Caco-2 (cell line): ENCODE measurements at regions not wholly inside any gene's neighbourhood (a gene's known extent, or its start where the extent isn't known, plus 50 kb on each side); places are given as distances from the start of the nearest gene placed in this dataset.

ENCODE experiments used
- BruUV-seq: library from RNA; stranded (reverse); fragments of 400-500 nt; replicated peaks from 2 replicates; lab custom pipeline; 2021; lab: Mats Ljungman, UMichigan
- CTCF ChIA-PET: fragments of 300-600 bp; sonication (Branson Sonifier 250); formaldehyde crosslinking; loops from one replicate; lab custom pipeline; 2022; ENCODE audit warnings: antibody characterized with exemption; lab: Charles Lee
- POLR2A ChIA-PET: fragments of 300-600 bp; sonication (Branson Sonifier 250); formaldehyde crosslinking; loops from one replicate; lab custom pipeline; 2022; ENCODE audit warnings: antibody characterized with exemption; lab: Charles Lee
- DNase-seq, 2 experiments: peaks; one replicate each; pipeline versions ENCODE4 v3.0.0 to v3.0.0-alpha.2; 2020 to 2022
- H3K27me3 ChIP-seq: replicated peaks from 2 replicates; pipeline ENCODE4 v1.6.0; 2011; ENCODE audit warnings: low read length; ENCODE audit not compliant: control insufficient read depth, insufficient read depth
- H3K36me3 ChIP-seq: 2 replicates; pipeline ENCODE4 v1.5.1; 2011; ENCODE audit warnings: low read length; ENCODE audit not compliant: control insufficient read depth, insufficient read depth
- H3K4me1 ChIP-seq: fragments of 250-450 bp; sonication (Bioruptor Pico); 2 replicates; pipeline ENCODE4 v1.5.1; 2020; ENCODE audit warnings: mild to moderate bottlenecking
- H3K4me3 ChIP-seq: 2 replicates; pipeline ENCODE4 v1.5.1; 2011; ENCODE audit warnings: low read depth, mild to moderate bottlenecking, control low read depth, low read length
- H3K9me3 ChIP-seq: fragments of 250-450 bp; sonication (Bioruptor Pico); 2 replicates; pipeline ENCODE4 v1.5.1; 2020; ENCODE audit warnings: mild to moderate bottlenecking, moderate library complexity
- H3K27ac Mint-ChIP-seq: one replicate; pipeline ENCODE4 v1.8.0; 2022; ENCODE audit warnings: mixed read lengths; ENCODE audit not compliant: unreplicated experiment
- H3K27me3 Mint-ChIP-seq: one replicate; pipeline ENCODE4 v1.8.0; 2022; ENCODE audit warnings: mixed read lengths; ENCODE audit not compliant: insufficient read depth, unreplicated experiment
- H3K36me3 Mint-ChIP-seq: one replicate; pipeline ENCODE4 v1.8.0; 2022; ENCODE audit warnings: mild to moderate bottlenecking, mixed read lengths; ENCODE audit not compliant: insufficient read depth, unreplicated experiment
- H3K4me1 Mint-ChIP-seq: one replicate; pipeline ENCODE4 v1.8.0; 2022; ENCODE audit warnings: low read depth, mixed read lengths; ENCODE audit not compliant: unreplicated experiment
- H3K4me3 Mint-ChIP-seq: one replicate; pipeline ENCODE4 v1.8.0; 2022; ENCODE audit warnings: mild to moderate bottlenecking, moderate library complexity, mixed read lengths; ENCODE audit not compliant: unreplicated experiment
- H3K9me3 Mint-ChIP-seq: one replicate; pipeline ENCODE4 v1.8.0; 2022; ENCODE audit warnings: mixed read lengths; ENCODE audit not compliant: unreplicated experiment
- CTCF ChIP-seq, 2 experiments: fragments of 200-600 bp in 1 of 2; IDR thresholded peaks; 1 replicate in 1 of 2; 2 replicates in 1 of 2; pipeline versions ENCODE4 v1.5.1 to v1.8.0; 2011 to 2022; ENCODE audit warnings: antibody characterized with exemption in 1 of 2, control low read depth in 1 of 2, inconsistent platforms in 1 of 2, low read depth in 1 of 2, low read length in 1 of 2, mild to moderate bottlenecking in 1 of 2, moderate library complexity in 1 of 2; ENCODE audit not compliant: insufficient read depth in 1 of 2, severe bottlenecking in 1 of 2, unreplicated experiment in 1 of 2
- intact Hi-C: fragments of 100-400 bp; cut with micrococcal nuclease; formaldehyde crosslinking; loops from one replicate; pipeline ENCODE4 v1.10.0; 2022; ENCODE audit not compliant: unreplicated experiment

DNA sequence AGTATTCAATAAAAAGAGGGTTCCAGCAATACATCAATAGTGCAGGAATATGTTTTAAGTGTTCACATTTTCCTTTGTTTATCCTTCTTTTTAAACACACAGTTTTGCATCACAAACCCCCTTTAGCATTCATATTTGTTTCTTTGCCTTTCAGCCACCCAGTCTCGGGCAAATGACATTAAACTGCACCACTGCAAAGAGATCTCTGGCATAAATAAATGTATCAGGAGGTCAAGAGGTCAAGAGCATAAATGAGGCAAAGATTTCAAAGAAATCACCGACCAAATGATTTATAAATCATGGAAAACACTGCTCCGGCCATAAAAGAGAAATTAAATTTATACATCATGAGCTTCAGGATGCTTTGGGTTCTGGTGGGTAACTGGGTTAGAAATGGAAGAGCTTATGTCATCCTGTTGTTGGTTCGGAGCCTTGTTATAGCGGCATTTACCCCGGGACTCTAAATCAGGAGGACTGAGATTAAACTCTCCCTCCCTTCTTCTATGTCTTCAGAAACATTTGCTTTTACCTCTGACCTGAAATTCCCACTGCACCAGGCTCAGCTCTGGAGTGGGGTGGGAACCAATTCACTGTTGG is 449.6 kb upstream of the CLINT1 start:
- no peaks in the 10 kb centered on the region for H3K36me3 ChIP-seq
- H3K36me3 Mint-ChIP-seq: no peaks in the 10 kb centered on the region
- DNase-seq: no peak
- no TSS peak for BruUV-seq
- TF ChIP-seq CTCF (IDR thresholded peaks at IDR 0.05; ENCODE audit: insufficient read depth in 1 of 2, low read depth in 1 of 2, low read length in 1 of 2, severe bottlenecking in 1 of 2, unreplicated experiment in 1 of 2): no peak
- ChIA-PET POLR2A (no interaction called here), CTCF (no interaction called here)
- no peaks in the 10 kb centered on the region for H3K9me3 ChIP-seq
- peaks cover 10% of the 10 kb centered on the region for H3K9me3 Mint-ChIP-seq
- no peaks in the 10 kb centered on the region for H3K4me1 ChIP-seq
- no peak overlapping the region for H3K27ac Mint-ChIP-seq
- no peaks in the 10 kb centered on the region for H3K4me1 Mint-ChIP-seq
- no peak overlapping the region for H3K4me3 Mint-ChIP-seq
- H3K27me3 Mint-ChIP-seq: peaks cover 15% of the 10 kb centered on the region
- H3K4me3 ChIP-seq: no peak overlapping the region
- no peaks in the 10 kb centered on the region for H3K27me3 ChIP-seq
- intact Hi-C loops: no loop called here

- peaks cover 15% of the 10 kb centered on the region for H3K27me3 Mint-ChIP-seq
- DNase-seq: no peak
- BruUV-seq: no TSS peak
- H3K27me3 ChIP-seq: no peaks in the 10 kb centered on the region
- H3K4me1 Mint-ChIP-seq: no peaks in the 10 kb centered on the region
- peaks cover 10% of the 10 kb centered on the region for H3K9me3 Mint-ChIP-seq
- no peak for TF ChIP-seq CTCF (IDR thresholded peaks at IDR 0.05; ENCODE audit: insufficient read depth in 1 of 2, low read depth in 1 of 2, low read length in 1 of 2, severe bottlenecking in 1 of 2, unreplicated experiment in 1 of 2)
- no peak overlapping the region for H3K4me3 Mint-ChIP-seq
- intact Hi-C loops: no loop called here
- H3K9me3 ChIP-seq: no peaks in the 10 kb centered on the region
- CTCF ChIA-PET: no interaction called here
- H3K36me3 ChIP-seq: no peaks in the 10 kb centered on the region
- H3K4me3 ChIP-seq: no peak overlapping the region
- no peaks in the 10 kb centered on the region for H3K36me3 Mint-ChIP-seq
- H3K4me1 ChIP-seq: no peaks in the 10 kb centered on the region
- no peak overlapping the region for H3K27ac Mint-ChIP-seq
- POLR2A ChIA-PET: no interaction called here
Measured at GRCh38 chr5:158305861-158306260, 446.9 kb upstream of the CLINT1 start.

DNA sequence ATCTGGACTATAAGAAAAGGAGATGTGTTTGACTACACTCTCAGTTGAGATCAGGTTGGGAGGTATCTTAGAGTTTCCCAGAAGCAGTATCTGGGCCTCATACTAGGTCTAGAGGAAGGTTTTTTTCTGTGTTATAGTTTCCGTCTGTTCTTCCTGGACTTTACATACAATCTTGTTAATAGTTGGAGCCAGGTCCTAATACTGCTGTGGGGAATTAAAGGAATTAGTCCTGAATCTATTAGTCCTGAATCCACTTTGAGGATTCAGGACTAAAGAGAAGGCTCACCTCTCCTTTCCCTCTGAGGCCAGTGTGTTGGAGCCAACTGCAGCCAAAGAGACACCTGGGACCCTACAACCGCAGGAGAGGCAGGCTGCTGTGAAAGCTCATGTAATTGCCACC is 445.7 kb upstream of the CLINT1 start:
- H3K4me1 Mint-ChIP-seq: no peaks in the 10 kb centered on the region
- Histone ChIP-seq H3K4me1 (no peaks in the 10 kb centered on the region), H3K4me3 (no peak overlapping the region), H3K27me3 (no peaks in the 10 kb centered on the region), H3K9me3 (no peaks in the 10 kb centered on the region), H3K36me3 (no peaks in the 10 kb centered on the region)
- no peak overlapping the region for H3K4me3 Mint-ChIP-seq
- ChIA-PET CTCF (no interaction called here), POLR2A (no interaction called here)
- no peak overlapping the region for H3K27ac Mint-ChIP-seq
- no peaks in the 10 kb centered on the region for H3K36me3 Mint-ChIP-seq
- H3K27me3 Mint-ChIP-seq: peaks cover 12% of the 10 kb centered on the region
- intact Hi-C loops: no loop called here
- no peak for DNase-seq
- no TSS peak for BruUV-seq
- H3K9me3 Mint-ChIP-seq: no peaks in the 10 kb centered on the region
- no peak for TF ChIP-seq CTCF (IDR thresholded peaks at IDR 0.05; ENCODE audit: insufficient read depth in 1 of 2, low read depth in 1 of 2, low read length in 1 of 2, severe bottlenecking in 1 of 2, unreplicated experiment in 1 of 2)
